HL-60 (cell line): ENCODE measurements at regions not wholly inside any gene's neighbourhood (a gene's known extent, or its start where the extent isn't known, plus 50 kb on each side); places are given as distances from the start of the nearest gene placed in this dataset.

ENCODE experiments used
- DNase-seq, 2 experiments: peaks; one replicate each; pipeline ENCODE4 v3.0.0-alpha.2; 2010 to 2020; ENCODE audit warnings: low read depth in 1 of 2, low spot score in 1 of 2
- H3K27ac ChIP-seq: fragments of 250-450 bp; sonication (Bioruptor Pico); replicated peaks from 2 replicates; pipeline ENCODE4 v1.5.1; 2020; ENCODE audit warnings: mild to moderate bottlenecking, moderate library complexity
- H3K27me3 ChIP-seq: fragments of 250-450 bp; sonication (Bioruptor Pico); 2 replicates; pipeline ENCODE4 v1.5.1; 2021; ENCODE audit warnings: mild to moderate bottlenecking, moderate library complexity; ENCODE audit not compliant: insufficient read depth, poor library complexity, severe bottlenecking
- H3K4me3 ChIP-seq: replicated peaks from 2 replicates; pipeline ENCODE4 v1.5.1; 2011; ENCODE audit warnings: mild to moderate bottlenecking, control low read depth, low read length; ENCODE audit not compliant: insufficient read depth
- GABPA ChIP-seq: IDR thresholded peaks from 2 replicates; pipeline ENCODE4 v1.6.1; 2012; ENCODE audit warnings: low read depth
- POLR2AphosphoS5 ChIP-seq: IDR thresholded peaks from 2 replicates; pipeline ENCODE4 v1.6.1; 2012; ENCODE audit warnings: low read depth
- SPI1 ChIP-seq: IDR thresholded peaks from 2 replicates; pipeline ENCODE4 v1.6.1; 2012; ENCODE audit warnings: low read depth, mild to moderate bottlenecking, borderline replicate concordance
- TF ChIP-seq, protein P1 (sequence below): IDR thresholded peaks from 2 replicates; pipeline ENCODE4 v1.6.1; 2012; ENCODE audit warnings: low read depth; ENCODE audit not compliant: insufficient replicate concordance
- TF ChIP-seq, protein P2 (sequence below): IDR thresholded peaks from one replicate; pipeline ENCODE4 v1.5.1; 2011; ENCODE audit warnings: low read length, control low read depth, inconsistent platforms; ENCODE audit not compliant: insufficient read depth

DNA sequence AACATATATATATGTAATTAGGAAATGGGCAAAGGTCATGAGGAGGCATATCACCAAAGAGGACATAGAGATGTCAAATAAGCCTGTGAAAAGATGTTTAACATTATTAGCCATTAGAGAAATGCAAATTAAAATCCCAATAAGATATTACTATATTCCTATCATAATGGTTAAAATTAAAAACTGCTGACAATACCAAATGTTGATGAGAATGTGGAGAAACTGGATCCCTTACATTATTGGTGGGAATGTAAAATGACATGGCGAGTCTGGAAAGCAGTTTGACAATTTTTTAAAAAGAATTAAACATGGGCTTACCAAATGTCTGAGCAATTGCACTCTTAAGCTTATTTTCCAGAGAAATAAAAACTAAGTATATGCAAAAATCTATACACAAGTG is 1821.6 kb upstream of the C9orf72 start:
- DNase-seq: no peak
- Histone ChIP-seq H3K4me3 (no peak overlapping the region), H3K27me3 (no peaks in the 10 kb centered on the region), H3K27ac (no peak overlapping the region)
- TF ChIP-seq, protein P1, sequence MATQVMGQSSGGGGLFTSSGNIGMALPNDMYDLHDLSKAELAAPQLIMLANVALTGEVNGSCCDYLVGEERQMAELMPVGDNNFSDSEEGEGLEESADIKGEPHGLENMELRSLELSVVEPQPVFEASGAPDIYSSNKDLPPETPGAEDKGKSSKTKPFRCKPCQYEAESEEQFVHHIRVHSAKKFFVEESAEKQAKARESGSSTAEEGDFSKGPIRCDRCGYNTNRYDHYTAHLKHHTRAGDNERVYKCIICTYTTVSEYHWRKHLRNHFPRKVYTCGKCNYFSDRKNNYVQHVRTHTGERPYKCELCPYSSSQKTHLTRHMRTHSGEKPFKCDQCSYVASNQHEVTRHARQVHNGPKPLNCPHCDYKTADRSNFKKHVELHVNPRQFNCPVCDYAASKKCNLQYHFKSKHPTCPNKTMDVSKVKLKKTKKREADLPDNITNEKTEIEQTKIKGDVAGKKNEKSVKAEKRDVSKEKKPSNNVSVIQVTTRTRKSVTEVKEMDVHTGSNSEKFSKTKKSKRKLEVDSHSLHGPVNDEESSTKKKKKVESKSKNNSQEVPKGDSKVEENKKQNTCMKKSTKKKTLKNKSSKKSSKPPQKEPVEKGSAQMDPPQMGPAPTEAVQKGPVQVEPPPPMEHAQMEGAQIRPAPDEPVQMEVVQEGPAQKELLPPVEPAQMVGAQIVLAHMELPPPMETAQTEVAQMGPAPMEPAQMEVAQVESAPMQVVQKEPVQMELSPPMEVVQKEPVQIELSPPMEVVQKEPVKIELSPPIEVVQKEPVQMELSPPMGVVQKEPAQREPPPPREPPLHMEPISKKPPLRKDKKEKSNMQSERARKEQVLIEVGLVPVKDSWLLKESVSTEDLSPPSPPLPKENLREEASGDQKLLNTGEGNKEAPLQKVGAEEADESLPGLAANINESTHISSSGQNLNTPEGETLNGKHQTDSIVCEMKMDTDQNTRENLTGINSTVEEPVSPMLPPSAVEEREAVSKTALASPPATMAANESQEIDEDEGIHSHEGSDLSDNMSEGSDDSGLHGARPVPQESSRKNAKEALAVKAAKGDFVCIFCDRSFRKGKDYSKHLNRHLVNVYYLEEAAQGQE: no peak

DNA sequence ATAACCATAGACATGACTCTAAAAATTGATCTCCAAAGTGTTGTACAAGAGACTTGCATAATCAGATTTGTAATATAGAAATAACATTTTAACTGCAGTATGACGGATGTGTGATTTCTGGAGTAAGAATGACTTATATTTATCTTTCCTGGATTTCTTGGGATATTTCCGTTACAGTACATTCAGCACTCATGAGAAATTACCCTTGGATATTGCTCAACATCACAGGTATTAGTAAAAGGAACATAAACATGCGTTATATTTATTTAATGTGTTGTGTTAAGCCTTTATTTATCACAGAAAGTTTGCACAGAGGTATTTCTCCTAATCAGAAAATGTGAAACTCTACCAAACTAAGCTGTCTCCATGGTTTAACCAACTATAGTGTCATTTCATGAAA is 1823.9 kb upstream of the C9orf72 start:
- H3K27me3 ChIP-seq: no peaks in the 10 kb centered on the region
- no peak overlapping the region for H3K4me3 ChIP-seq
- DNase-seq: no peak
- no peak overlapping the region for H3K27ac ChIP-seq
- TF ChIP-seq POLR2AphosphoS5 (no peak), GABPA (no peak), SPI1 (no peak)
- TF ChIP-seq, protein P1: no peak
- TF ChIP-seq, protein P2, sequence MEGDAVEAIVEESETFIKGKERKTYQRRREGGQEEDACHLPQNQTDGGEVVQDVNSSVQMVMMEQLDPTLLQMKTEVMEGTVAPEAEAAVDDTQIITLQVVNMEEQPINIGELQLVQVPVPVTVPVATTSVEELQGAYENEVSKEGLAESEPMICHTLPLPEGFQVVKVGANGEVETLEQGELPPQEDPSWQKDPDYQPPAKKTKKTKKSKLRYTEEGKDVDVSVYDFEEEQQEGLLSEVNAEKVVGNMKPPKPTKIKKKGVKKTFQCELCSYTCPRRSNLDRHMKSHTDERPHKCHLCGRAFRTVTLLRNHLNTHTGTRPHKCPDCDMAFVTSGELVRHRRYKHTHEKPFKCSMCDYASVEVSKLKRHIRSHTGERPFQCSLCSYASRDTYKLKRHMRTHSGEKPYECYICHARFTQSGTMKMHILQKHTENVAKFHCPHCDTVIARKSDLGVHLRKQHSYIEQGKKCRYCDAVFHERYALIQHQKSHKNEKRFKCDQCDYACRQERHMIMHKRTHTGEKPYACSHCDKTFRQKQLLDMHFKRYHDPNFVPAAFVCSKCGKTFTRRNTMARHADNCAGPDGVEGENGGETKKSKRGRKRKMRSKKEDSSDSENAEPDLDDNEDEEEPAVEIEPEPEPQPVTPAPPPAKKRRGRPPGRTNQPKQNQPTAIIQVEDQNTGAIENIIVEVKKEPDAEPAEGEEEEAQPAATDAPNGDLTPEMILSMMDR: no peak

DNA sequence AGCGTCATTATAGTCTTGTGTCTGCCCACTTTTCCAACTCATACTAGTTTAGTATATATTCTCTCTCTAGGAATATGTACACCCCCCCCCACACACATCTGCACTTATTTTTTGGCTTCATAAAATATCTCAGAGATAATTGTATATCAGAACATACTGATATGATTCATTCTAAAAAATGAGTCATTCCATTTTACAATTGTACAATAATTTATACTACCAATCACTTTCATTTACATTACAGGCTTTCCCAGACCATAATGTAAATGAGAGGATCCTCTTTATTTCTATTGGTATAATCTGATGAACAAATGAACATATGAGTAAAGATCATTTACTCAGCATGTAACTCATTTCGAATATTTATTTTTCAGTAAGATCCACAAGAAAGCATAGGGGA is 1842.9 kb upstream of the C9orf72 start:
- Histone ChIP-seq H3K27ac (no peak overlapping the region), H3K27me3 (no peaks in the 10 kb centered on the region), H3K4me3 (no peak overlapping the region)
- no peak for DNase-seq
- TF ChIP-seq, protein P1: no peak
- TF ChIP-seq POLR2AphosphoS5 (no peak), GABPA (no peak), SPI1 (no peak)
- TF ChIP-seq, protein P2: no peak

DNA sequence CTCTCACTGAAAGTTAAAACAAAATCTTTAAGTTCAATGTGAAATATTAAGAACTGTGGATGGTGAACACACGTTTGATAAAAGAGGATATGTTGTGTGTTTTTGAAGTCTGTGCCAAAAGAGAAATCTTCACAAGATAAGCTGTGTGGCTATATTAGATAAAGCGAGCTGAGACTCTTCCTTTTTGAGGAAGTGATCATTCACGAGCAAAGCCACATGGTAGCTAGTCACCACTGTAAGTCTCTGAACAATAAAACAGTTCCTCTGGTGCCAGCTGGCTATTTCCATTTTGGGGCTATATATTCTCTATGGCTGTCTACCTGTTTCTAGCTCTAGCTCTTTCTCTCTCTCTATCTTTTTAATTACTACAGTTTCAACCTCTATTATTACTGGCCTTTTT is 1849.2 kb upstream of the C9orf72 start:
- Histone ChIP-seq H3K27me3 (no peaks in the 10 kb centered on the region), H3K4me3 (no peak overlapping the region), H3K27ac (no peak overlapping the region)
- DNase-seq: peak in 1 of 2 experiments; percentile 1
- no peak for TF ChIP-seq GABPA
- TF ChIP-seq, protein P1: no peak
- peak; percentile 60; the same call in 1 of the 2 replicates for TF ChIP-seq SPI1
- TF ChIP-seq, protein P2: no peak
- no peak for TF ChIP-seq POLR2AphosphoS5
